ENCODE measurements at regions not wholly inside any gene's neighbourhood (a gene's known extent, or its start where the extent isn't known, plus 50 kb on each side); places are given as distances from the start of the nearest gene placed in this dataset.

DNA sequence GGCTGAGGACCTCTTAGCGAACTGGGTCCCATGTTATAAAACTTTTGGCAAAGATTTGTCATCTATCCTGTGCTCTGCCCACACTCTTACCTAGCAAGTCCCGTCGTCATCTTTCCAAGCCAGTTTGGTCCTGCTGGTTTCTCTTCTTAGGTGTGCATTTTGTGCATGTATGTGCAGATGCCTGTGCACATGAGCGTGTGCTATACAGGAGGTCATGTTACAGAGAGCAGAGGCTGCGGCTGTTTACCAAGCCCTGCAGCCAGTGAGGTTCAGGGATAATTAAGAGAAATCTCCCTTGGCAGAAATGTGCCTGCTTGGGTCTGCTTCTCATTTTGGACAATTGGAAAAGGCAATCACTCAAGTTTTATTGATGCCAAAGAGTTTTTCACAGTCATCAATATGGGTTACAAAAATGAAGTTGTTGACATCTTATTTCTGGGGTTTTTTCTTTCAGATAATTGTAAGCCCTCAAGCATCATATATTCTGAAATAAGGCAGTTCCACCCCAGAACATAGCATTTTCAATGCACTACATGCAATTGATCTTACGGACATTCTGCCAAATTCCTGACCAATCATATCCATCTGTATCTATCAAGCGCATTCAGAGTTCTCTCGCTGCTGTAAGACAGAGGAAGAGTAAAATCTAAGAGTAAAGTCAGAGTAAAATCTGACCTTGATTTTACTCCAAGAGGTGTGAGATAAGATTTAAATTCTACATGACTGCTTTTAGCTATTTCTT is 361.4 kb upstream of the ZNF32 start:
- TF ChIP-seq, protein P1, sequence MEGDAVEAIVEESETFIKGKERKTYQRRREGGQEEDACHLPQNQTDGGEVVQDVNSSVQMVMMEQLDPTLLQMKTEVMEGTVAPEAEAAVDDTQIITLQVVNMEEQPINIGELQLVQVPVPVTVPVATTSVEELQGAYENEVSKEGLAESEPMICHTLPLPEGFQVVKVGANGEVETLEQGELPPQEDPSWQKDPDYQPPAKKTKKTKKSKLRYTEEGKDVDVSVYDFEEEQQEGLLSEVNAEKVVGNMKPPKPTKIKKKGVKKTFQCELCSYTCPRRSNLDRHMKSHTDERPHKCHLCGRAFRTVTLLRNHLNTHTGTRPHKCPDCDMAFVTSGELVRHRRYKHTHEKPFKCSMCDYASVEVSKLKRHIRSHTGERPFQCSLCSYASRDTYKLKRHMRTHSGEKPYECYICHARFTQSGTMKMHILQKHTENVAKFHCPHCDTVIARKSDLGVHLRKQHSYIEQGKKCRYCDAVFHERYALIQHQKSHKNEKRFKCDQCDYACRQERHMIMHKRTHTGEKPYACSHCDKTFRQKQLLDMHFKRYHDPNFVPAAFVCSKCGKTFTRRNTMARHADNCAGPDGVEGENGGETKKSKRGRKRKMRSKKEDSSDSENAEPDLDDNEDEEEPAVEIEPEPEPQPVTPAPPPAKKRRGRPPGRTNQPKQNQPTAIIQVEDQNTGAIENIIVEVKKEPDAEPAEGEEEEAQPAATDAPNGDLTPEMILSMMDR (IDR thresholded peaks at IDR 0.05) = no peak
- H3K4me3 ChIP-seq (ENCODE audit: low read depth in 1 of 2, low read length in 1 of 2) = no peak overlapping the region
- no peak overlapping the region for H3K27ac ChIP-seq
- no peaks in the 10 kb centered on the region for H3K9me3 ChIP-seq
- H3K4me1 ChIP-seq (ENCODE audit: control insufficient read depth in 1 of 2, insufficient read depth in 1 of 2, low read depth in 1 of 2, low read length in 1 of 2) = peaks cover 56 to 58% of the 10 kb centered on the region in 2 experiments
- no peaks in the 10 kb centered on the region for H3K27me3 ChIP-seq
- H3K36me3 ChIP-seq = no peaks in the 10 kb centered on the region

DNA sequence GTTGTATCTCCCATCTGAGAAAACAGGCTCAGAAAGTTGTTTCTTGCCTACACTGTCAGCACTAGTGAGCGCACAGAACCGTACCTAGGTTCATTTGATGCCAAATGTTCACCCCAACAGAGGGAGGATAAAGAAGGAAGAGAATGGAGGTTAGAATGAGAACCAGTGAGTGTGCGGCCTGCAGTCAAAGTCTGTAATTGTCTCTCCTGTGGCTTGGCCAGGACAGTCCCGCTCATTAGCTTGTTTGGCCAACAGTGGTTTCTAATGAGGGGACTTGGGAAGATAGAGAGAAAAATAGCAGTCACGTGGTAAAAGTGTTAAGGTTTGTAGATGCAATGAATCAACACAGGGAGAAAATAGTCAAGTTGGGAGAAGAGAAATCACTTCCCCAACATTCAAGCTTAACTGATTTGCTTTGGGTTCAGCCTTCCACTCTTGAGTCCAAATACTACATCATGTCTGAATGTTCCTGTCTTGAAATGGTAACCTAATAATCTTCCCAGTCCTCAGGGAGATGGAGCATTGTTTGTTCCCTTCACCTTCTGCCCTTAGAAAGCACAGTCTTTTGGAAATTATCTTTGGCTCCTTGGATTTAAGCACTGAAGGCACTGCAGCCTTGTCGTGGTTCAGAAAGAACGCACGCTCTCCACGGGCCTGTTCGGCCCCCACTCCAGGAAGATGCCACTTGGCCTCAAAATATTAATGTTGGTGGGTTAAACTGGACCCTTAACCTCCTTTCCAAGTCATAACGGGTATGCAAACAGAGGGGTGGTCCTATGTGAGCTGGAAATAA is 360.4 kb upstream of the ZNF32 start:
- Histone ChIP-seq H3K27ac (no peak overlapping the region), H3K36me3 (no peaks in the 10 kb centered on the region), H3K4me1 (ENCODE audit: control insufficient read depth in 1 of 2, insufficient read depth in 1 of 2, low read depth in 1 of 2, low read length in 1 of 2) (peaks cover 53 to 56% of the 10 kb centered on the region in 2 experiments), H3K4me3 (ENCODE audit: low read depth in 1 of 2, low read length in 1 of 2) (no peak overlapping the region), H3K27me3 (no peaks in the 10 kb centered on the region), H3K9me3 (no peaks in the 10 kb centered on the region)
- TF ChIP-seq, protein P1 (IDR thresholded peaks at IDR 0.05) = no peak

GRCh38 chr10:44008270-44008916 is 359.7 kb upstream of the ZNF32 start:
- no peaks in the 10 kb centered on the region for H3K36me3 ChIP-seq
- peaks cover 46 to 48% of the 10 kb centered on the region in 2 experiments for H3K4me1 ChIP-seq (ENCODE audit: control insufficient read depth in 1 of 2, insufficient read depth in 1 of 2, low read depth in 1 of 2, low read length in 1 of 2)
- H3K27ac ChIP-seq = no peak overlapping the region
- no peak overlapping the region for H3K4me3 ChIP-seq (ENCODE audit: low read depth in 1 of 2, low read length in 1 of 2)
- no peaks in the 10 kb centered on the region for H3K27me3 ChIP-seq
- TF ChIP-seq, protein P1 (IDR thresholded peaks at IDR 0.05) = no peak
- H3K9me3 ChIP-seq = no peaks in the 10 kb centered on the region

DNA sequence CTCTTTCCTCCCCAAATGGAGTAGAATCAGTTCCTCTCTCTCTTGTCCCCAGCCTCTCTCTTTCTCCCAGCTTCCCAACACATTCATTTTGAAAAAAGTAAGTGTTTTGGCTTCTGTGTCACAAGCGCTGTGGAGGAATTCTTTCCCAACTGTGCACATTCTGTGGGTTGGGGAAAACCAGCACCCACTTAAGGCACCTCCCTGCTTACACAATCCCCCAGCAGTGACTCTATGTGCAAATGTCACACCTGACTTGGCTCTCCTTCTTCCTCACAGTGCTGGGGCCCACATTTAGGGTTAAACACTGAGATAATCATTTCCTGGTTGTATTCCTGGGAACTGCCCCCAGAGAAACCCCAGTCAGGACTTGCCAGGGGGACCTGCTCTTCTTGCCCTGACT is 358.1 kb upstream of the ZNF32 start:
- no peaks in the 10 kb centered on the region for H3K9me3 ChIP-seq
- H3K27me3 ChIP-seq = no peaks in the 10 kb centered on the region
- peaks cover 32 to 37% of the 10 kb centered on the region in 2 experiments for H3K4me1 ChIP-seq (ENCODE audit: control insufficient read depth in 1 of 2, insufficient read depth in 1 of 2, low read depth in 1 of 2, low read length in 1 of 2)
- no peak overlapping the region for H3K4me3 ChIP-seq (ENCODE audit: low read depth in 1 of 2, low read length in 1 of 2)
- no peaks in the 10 kb centered on the region for H3K36me3 ChIP-seq
- TF ChIP-seq, protein P1 (IDR thresholded peaks at IDR 0.05) = no peak
- H3K27ac ChIP-seq = no peak overlapping the region

DNA sequence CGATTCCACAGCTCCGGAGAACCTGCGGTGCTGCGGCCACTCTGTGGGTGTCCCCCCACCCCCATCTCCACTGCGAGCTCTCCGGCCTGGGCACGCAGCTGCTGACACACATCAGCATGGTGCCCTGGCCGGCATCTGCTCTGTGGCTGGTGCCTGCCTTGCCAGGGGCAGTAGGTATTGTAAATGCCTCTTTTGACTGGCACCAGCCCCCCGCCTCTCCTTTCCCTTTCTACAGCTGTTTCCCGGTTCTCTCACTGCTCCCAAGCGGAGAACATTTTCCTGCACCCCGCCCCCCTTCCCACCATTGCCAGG is 357.1 kb upstream of the ZNF32 start:
- Histone ChIP-seq H3K4me1 (ENCODE audit: control insufficient read depth in 1 of 2, insufficient read depth in 1 of 2, low read depth in 1 of 2, low read length in 1 of 2) (peaks cover 22 to 31% of the 10 kb centered on the region in 2 experiments), H3K27me3 (no peaks in the 10 kb centered on the region), H3K27ac (no peak overlapping the region), H3K4me3 (ENCODE audit: low read depth in 1 of 2, low read length in 1 of 2) (no peak overlapping the region), H3K9me3 (no peaks in the 10 kb centered on the region), H3K36me3 (no peaks in the 10 kb centered on the region)
- TF ChIP-seq, protein P1 (IDR thresholded peaks at IDR 0.05) = no peak
